K562 (cell line): ENCODE measurements at regions not wholly inside any gene's neighbourhood (a gene's known extent, or its start where the extent isn't known, plus 50 kb on each side); places are given as distances from the start of the nearest gene placed in this dataset.

Source experiments
- ATAC-seq: fragments of 200-7000 bp; cut with Tn5 transposase; 3 replicates; pipeline ENCODE4 v1.9.1; 2020; ENCODE audit warnings: moderate library complexity
- BruUV-seq: library from RNA; stranded (reverse); fragments of 400-500 nt; replicated peaks from 2 replicates; lab custom pipeline; 2021; lab: Mats Ljungman, UMichigan
- CTCF ChIA-PET: fragments of 300-600 bp; formaldehyde crosslinking; extraction: SDS; loops from one replicate; lab custom pipeline; 2021; ENCODE audit warnings: low intra/inter-chr PET ratio; lab: Yijun Ruan, JAX
- POLR2A ChIA-PET: fragments of 300-600, 350-650 bp; sonication (Branson Sonifier 250); formaldehyde crosslinking; extraction: SDS; loops from one replicate; lab custom pipeline; 2021; ENCODE audit warnings: antibody characterized with exemption, inconsistent platforms; lab: Yijun Ruan, JAX
- DNase-seq, 4 experiments: peaks; one replicate each; pipeline versions ENCODE4 v3.0.0 to v3.0.0-alpha.2; 2011 to 2018; ENCODE audit warnings: low spot score in 3 of 4, mixed read lengths in 3 of 4; ENCODE audit errors: extremely low read depth in 1 of 4
- FAIRE-seq: peaks from 2 replicates; lab custom pipeline; 2011; peaks lifted over from hg19 to GRCh38; lab: Jason Lieb, UNC
- H2AFZ ChIP-seq: 2 replicates; pipeline ENCODE4 v1.6.0; 2011; ENCODE audit warnings: low read depth, low read length, control low read depth, inconsistent platforms
- H3K27ac ChIP-seq: fragments of 200-600 bp; 3 replicates; pipeline ENCODE4 v1.8.0; 2011; ENCODE audit warnings: low read depth, mild to moderate bottlenecking, control low read depth, inconsistent platforms, low read length, moderate library complexity, mixed read lengths; ENCODE audit errors: extremely low read depth
- H3K27me3 ChIP-seq, 2 experiments: fragments of 300-600 bp in 1 of 2; 2 replicates in 1 of 2; 3 replicates in 1 of 2; pipeline versions ENCODE4 v1.6.0 to v1.8.0; 2011; ENCODE audit warnings: inconsistent platforms in 2 of 2, low read length in 2 of 2, mild to moderate bottlenecking in 1 of 2, mixed read lengths in 1 of 2, moderate library complexity in 1 of 2; ENCODE audit not compliant: control insufficient read depth in 2 of 2, insufficient read depth in 2 of 2
- H3K36me3 ChIP-seq: fragments of 300-600 bp; 3 replicates; pipeline ENCODE4 v1.8.0; 2011; ENCODE audit warnings: mild to moderate bottlenecking, low read length, inconsistent platforms; ENCODE audit not compliant: control insufficient read depth, insufficient read depth
- H3K4me1 ChIP-seq, 2 experiments: fragments of 200-600 bp in 1 of 2; replicated peaks in 1 of 2; 2 replicates in 1 of 2; 3 replicates in 1 of 2; pipeline versions ENCODE4 v1.5.1 to v1.8.0; 2011; ENCODE audit warnings: inconsistent platforms in 2 of 2, low read length in 2 of 2, mild to moderate bottlenecking in 1 of 2, mixed read lengths in 1 of 2, moderate library complexity in 1 of 2; ENCODE audit not compliant: control insufficient read depth in 2 of 2, insufficient read depth in 2 of 2
- H3K4me2 ChIP-seq: 2 replicates; pipeline ENCODE4 v1.6.1; 2011; ENCODE audit warnings: low read length, control low read depth, inconsistent platforms, mixed read lengths; ENCODE audit not compliant: insufficient read depth
- H3K4me3 ChIP-seq: fragments of 200-600 bp; sonication (generic), shearing (Covaris generic); 2 replicates; pipeline ENCODE4 v1.5.1; 2016; ENCODE audit warnings: control low read depth, inconsistent platforms
- H3K79me2 ChIP-seq: fragments of 200-600 bp; 3 replicates; pipeline ENCODE4 v1.8.0; 2011; ENCODE audit warnings: low read length, inconsistent platforms; ENCODE audit not compliant: control insufficient read depth, insufficient read depth
- H3K9ac ChIP-seq, 2 experiments: 2 replicates each; pipeline versions ENCODE4 v1.6.0 to v1.6.1; 2011; ENCODE audit warnings: low read depth in 2 of 2, low read length in 2 of 2, control low read depth in 1 of 2, inconsistent platforms in 1 of 2, mild to moderate bottlenecking in 1 of 2, mixed read lengths in 1 of 2; ENCODE audit not compliant: insufficient read depth in 1 of 2
- H3K9me1 ChIP-seq: one replicate; pipeline ENCODE4 v1.6.0; 2011; ENCODE audit warnings: inconsistent platforms, mild to moderate bottlenecking, low read length, moderate library complexity; ENCODE audit not compliant: control insufficient read depth, insufficient read depth
- H3K9me3 ChIP-seq: replicated peaks from 2 replicates; pipeline ENCODE4 v1.5.1; 2011; ENCODE audit warnings: low read depth, low read length, inconsistent platforms; ENCODE audit not compliant: control insufficient read depth, insufficient read depth
- H4K20me1 ChIP-seq: replicated peaks from 2 replicates; pipeline ENCODE4 v1.6.1; 2011; ENCODE audit warnings: low read length, inconsistent platforms, mixed read lengths; ENCODE audit not compliant: control insufficient read depth, insufficient read depth
- JUNB ChIP-seq: fragments of 450-650 bp; formaldehyde crosslinking; conservative IDR thresholded peaks from 2 replicates; pipeline ENCODE4 v1.4.0; 2020; ENCODE audit warnings: mild to moderate bottlenecking
- MEF2D ChIP-seq: conservative IDR thresholded peaks from 2 replicates; pipeline ENCODE4 v1.6.1; 2016; ENCODE audit warnings: low read depth, missing genetic modification characterization, missing compliant biosample characterization
- MXI1 ChIP-seq: IDR thresholded peaks from 2 replicates; pipeline ENCODE4 v1.6.1; 2011; ENCODE audit warnings: low read depth, mild to moderate bottlenecking, improper control_type of control experiment, low read length
- NFE2L1 ChIP-seq: fragments of 450-650 bp; IDR thresholded peaks from 2 replicates; pipeline ENCODE4 v1.6.1; 2016; ENCODE audit warnings: missing genetic modification characterization, low read depth, mild to moderate bottlenecking, missing compliant biosample characterization, moderate library complexity, borderline replicate concordance
- RUNX1 ChIP-seq: sonication (generic); IDR thresholded peaks from 2 replicates; pipeline ENCODE4 v1.6.1; 2016; ENCODE audit warnings: antibody characterized with exemption, low read depth
- SREBF2 ChIP-seq: sonication (generic); formaldehyde crosslinking; IDR thresholded peaks from 2 replicates; pipeline ENCODE4 v1.4.0; 2020; ENCODE audit warnings: mild to moderate bottlenecking, missing genetic modification reagents
- TSC22D4 ChIP-seq: fragments of 450-650 bp; IDR thresholded peaks from 2 replicates; pipeline ENCODE4 v1.6.1; 2016; ENCODE audit warnings: missing genetic modification characterization, missing biosample characterization, control low read depth
- ZNF274 ChIP-seq: IDR thresholded peaks from 2 replicates; pipeline ENCODE4 v1.6.1; 2011; ENCODE audit warnings: low read depth, mild to moderate bottlenecking, low read length, moderate library complexity, borderline replicate concordance
- ZZZ3 ChIP-seq: fragments of 450-650 bp; IDR thresholded peaks from 2 replicates; pipeline ENCODE4 v1.6.1; 2016; ENCODE audit warnings: antibody characterized with exemption, mild to moderate bottlenecking, moderate library complexity
- WGBS: fragments of 100-300 bp; shearing (Covaris generic); methylation state at CpG from one replicate; pipeline ENCODE4 v1.1.6; 2016; ENCODE audit warnings: low coverage, mixed read lengths; ENCODE audit not compliant: insufficient coverage; ENCODE audit errors: missing lambda C conversion rate; 5-methylcytosine and 5-hydroxymethylcytosine counted together
- in situ Hi-C: fragments of 300-500 bp; cut with MboI; formaldehyde crosslinking; loops from 4 replicates; pipeline ENCODE4 v1.15.0; 2018; ENCODE audit warnings: inconsistent platforms, mixed read lengths
- intact Hi-C: fragments of 100-400 bp; cut with micrococcal nuclease; formaldehyde crosslinking; loops from 2 replicates; pipeline ENCODE4 v1.14.2; 2022

DNA sequence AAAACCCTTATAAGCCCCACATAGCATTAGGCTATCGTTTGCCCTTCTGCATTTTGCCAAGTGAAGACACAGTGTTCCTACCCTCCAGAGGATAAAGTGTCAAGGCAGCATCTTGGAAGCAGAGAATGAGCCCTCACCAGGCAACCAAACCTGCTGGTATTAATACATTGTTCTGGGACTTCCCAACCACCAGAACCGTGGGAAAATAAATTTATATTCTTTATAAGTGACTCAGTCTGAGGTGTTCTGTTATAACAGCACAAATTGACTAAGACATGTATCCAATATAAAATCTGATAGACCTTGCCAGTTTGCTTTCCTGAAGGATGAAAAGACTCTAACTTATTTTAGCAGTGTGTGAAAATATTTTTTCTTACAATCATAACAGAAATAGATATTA is 792.5 kb upstream of the LRRC4C start:
- Histone ChIP-seq H3K9me3 (no peaks in the 10 kb centered on the region), H3K36me3 (no peaks in the 10 kb centered on the region), H3K4me1 (no peaks in the 10 kb centered on the region), H3K9ac (no peak overlapping the region), H3K27me3 (no peaks in the 10 kb centered on the region), H3K4me2 (no peak overlapping the region), H4K20me1 (no peaks in the 10 kb centered on the region), H3K4me3 (no peak overlapping the region), H2AFZ (no peak overlapping the region), H3K27ac (no peak overlapping the region), H3K79me2 (no peaks in the 10 kb centered on the region), H3K9me1 (no peaks in the 10 kb centered on the region)
- BruUV-seq = no TSS peak
- TF ChIP-seq SREBF2 (CRISPR knock-in tag) = no peak
- no peak for TF ChIP-seq TSC22D4 (tag)
- no peak for TF ChIP-seq ZZZ3
- TF ChIP-seq RUNX1 = no peak
- TF ChIP-seq MEF2D (tag) = no peak
- TF ChIP-seq ZNF274 = no peak
- no peak for TF ChIP-seq JUNB (CRISPR knock-in tag)
- TF ChIP-seq MXI1 = no peak
- no peak for TF ChIP-seq NFE2L1 (tag)
- ATAC-seq (no peak), DNase-seq (no peak), FAIRE-seq (no peak)
- POLR2A ChIA-PET = no interaction called here
- 0% methylated on average over 2 of the region's 2 CpGs for WGBS
- intact Hi-C loops (no loop called here), in situ Hi-C loops (no loop called here)
- CTCF ChIA-PET = no interaction called here
